OCI-LY3 (cell line): ENCODE measurements at regions not wholly inside any gene's neighbourhood (a gene's known extent, or its start where the extent isn't known, plus 50 kb on each side); places are given as distances from the start of the nearest gene placed in this dataset.

Source experiments
- H2AFZ ChIP-seq: fragments of 200-600, 300-600 bp; shearing (Covaris generic); 2 replicates; pipeline ENCODE4 v1.6.0; 2014; ENCODE audit warnings: antibody characterized with exemption, low read depth, low read length
- H3K27ac ChIP-seq: fragments of 200-600, 300-600 bp; sonication (generic); 2 replicates; pipeline ENCODE4 v1.5.1; 2014; ENCODE audit warnings: mild to moderate bottlenecking, low read length, moderate library complexity, mixed read lengths
- H3K27me3 ChIP-seq: fragments of 200-600, 300-600 bp; sonication (generic); 2 replicates; pipeline ENCODE4 v1.6.1; 2014; ENCODE audit warnings: low read depth, low read length, mixed read lengths
- H3K36me3 ChIP-seq: fragments of 200-600, 300-600 bp; sonication (generic); replicated peaks from 2 replicates; pipeline ENCODE3; 2014; ENCODE audit warnings: low read depth, low read length, mixed read lengths
- H3K4me1 ChIP-seq: fragments of 300-600, 200-600 bp; sonication (generic); 2 replicates; pipeline ENCODE4 v1.6.1; 2014; ENCODE audit warnings: low read length, mixed read lengths
- H3K4me2 ChIP-seq: fragments of 200-600, 300-600 bp; sonication (generic); 2 replicates; pipeline ENCODE4 v1.6.1; 2014; ENCODE audit warnings: low read length, mixed read lengths
- H3K4me3 ChIP-seq: fragments of 300-600, 200-600 bp; sonication (generic); 2 replicates; pipeline ENCODE4 v1.5.1; 2014; ENCODE audit warnings: antibody characterized with exemption, mild to moderate bottlenecking, low read length, moderate library complexity
- H3K79me2 ChIP-seq: fragments of 300-600, 200-600 bp; shearing (Covaris generic); 2 replicates; pipeline ENCODE4 v1.6.1; 2014; ENCODE audit warnings: mild to moderate bottlenecking, low read length, mixed read lengths
- H3K9ac ChIP-seq: fragments of 300-600, 200-600 bp; shearing (Covaris generic); 2 replicates; pipeline ENCODE4 v1.6.0; 2014; ENCODE audit warnings: mild to moderate bottlenecking, low read length, moderate library complexity
- H3K9me3 ChIP-seq: fragments of 200-600, 300-600 bp; shearing (Covaris generic); 2 replicates; pipeline ENCODE4 v1.6.1; 2014; ENCODE audit warnings: low read length, mixed read lengths; ENCODE audit not compliant: insufficient read depth
- H4K20me1 ChIP-seq: fragments of 200-600, 300-600 bp; sonication (generic); 2 replicates; pipeline ENCODE4 v1.6.1; 2016; ENCODE audit warnings: low read length, mixed read lengths; ENCODE audit not compliant: insufficient read depth
- CTCF ChIP-seq: fragments of 200-600, 300-600 bp; sonication (generic); IDR thresholded peaks from 2 replicates; pipeline ENCODE4 v1.5.1; 2014; ENCODE audit warnings: antibody characterized with exemption, low read length, low read depth
- EZH2phosphoT487 ChIP-seq: fragments of 200-600 bp; shearing (Covaris generic); IDR thresholded peaks from 2 replicates; pipeline ENCODE4 v1.6.1; 2018; ENCODE audit warnings: antibody characterized with exemption, mixed run types, low read depth

GRCh38 chr5:72654231-72654630 is 147.0 kb upstream of the ZNF366 start:
- no peaks in the 10 kb centered on the region for H3K9me3 ChIP-seq
- H3K4me3 ChIP-seq, result no peak overlapping the region
- TF ChIP-seq CTCF (no peak), EZH2phosphoT487 (no peak)

GRCh38 chr5:72653586-72653985 is 146.4 kb upstream of the ZNF366 start:
- TF ChIP-seq CTCF (no peak), EZH2phosphoT487 (no peak)

More at GRCh38 chr5:72654231-72654630, 147.0 kb upstream of the ZNF366 start:
- Histone ChIP-seq H3K79me2 (no peaks in the 10 kb centered on the region), H3K36me3 (no peaks in the 10 kb centered on the region), H4K20me1 (no peaks in the 10 kb centered on the region), H2AFZ (no peak overlapping the region), H3K27me3 (no peaks in the 10 kb centered on the region), H3K4me2 (no peak overlapping the region), H3K4me1 (no peaks in the 10 kb centered on the region), H3K9ac (no peak overlapping the region), H3K27ac (no peak overlapping the region)

GRCh38 chr5:72651779-72652178 is 144.6 kb upstream of the ZNF366 start:
- H3K4me1 ChIP-seq, result no peaks in the 10 kb centered on the region
- H3K9ac ChIP-seq, result no peak overlapping the region
- H3K36me3 ChIP-seq, result no peaks in the 10 kb centered on the region
- no peaks in the 10 kb centered on the region for H3K27me3 ChIP-seq
- H4K20me1 ChIP-seq, result no peaks in the 10 kb centered on the region
- no peaks in the 10 kb centered on the region for H3K9me3 ChIP-seq
- H3K4me3 ChIP-seq, result no peak overlapping the region
- H3K4me2 ChIP-seq, result no peak overlapping the region
- no peak overlapping the region for H3K27ac ChIP-seq
- H2AFZ ChIP-seq, result no peak overlapping the region
- TF ChIP-seq EZH2phosphoT487 (no peak), CTCF (no peak)
- no peaks in the 10 kb centered on the region for H3K79me2 ChIP-seq

More at GRCh38 chr5:72653586-72653985, 146.4 kb upstream of the ZNF366 start:
- Histone ChIP-seq H3K4me1 (no peaks in the 10 kb centered on the region), H3K27me3 (no peaks in the 10 kb centered on the region), H3K4me3 (no peak overlapping the region), H4K20me1 (no peaks in the 10 kb centered on the region), H3K9ac (no peak overlapping the region), H3K9me3 (no peaks in the 10 kb centered on the region), H3K4me2 (no peak overlapping the region), H3K79me2 (no peaks in the 10 kb centered on the region), H3K27ac (no peak overlapping the region), H3K36me3 (no peaks in the 10 kb centered on the region), H2AFZ (no peak overlapping the region)

- Histone ChIP-seq H3K9ac (no peak overlapping the region), H3K9me3 (no peaks in the 10 kb centered on the region), H3K79me2 (no peaks in the 10 kb centered on the region), H3K4me1 (no peaks in the 10 kb centered on the region), H3K36me3 (no peaks in the 10 kb centered on the region), H4K20me1 (no peaks in the 10 kb centered on the region), H2AFZ (no peak overlapping the region), H3K27ac (no peak overlapping the region), H3K4me3 (no peak overlapping the region), H3K27me3 (no peaks in the 10 kb centered on the region), H3K4me2 (no peak overlapping the region)
- TF ChIP-seq CTCF (no peak), EZH2phosphoT487 (no peak)
These were observed 143.9 kb upstream of the ZNF366 start for GRCh38 chr5:72651109-72651508.
